Ishikawa (cell line): ENCODE measurements at regions not wholly inside any gene's neighbourhood (a gene's known extent, or its start where the extent isn't known, plus 50 kb on each side); places are given as distances from the start of the nearest gene placed in this dataset.

Experiments used
- RAD21 ChIP-seq: IDR thresholded peaks from 2 replicates; pipeline ENCODE4 v1.6.1; 2012; ENCODE audit warnings: low read depth
- TF ChIP-seq, protein P1 (sequence below): IDR thresholded peaks from 2 replicates; pipeline ENCODE4 v1.6.1; 2012

DNA sequence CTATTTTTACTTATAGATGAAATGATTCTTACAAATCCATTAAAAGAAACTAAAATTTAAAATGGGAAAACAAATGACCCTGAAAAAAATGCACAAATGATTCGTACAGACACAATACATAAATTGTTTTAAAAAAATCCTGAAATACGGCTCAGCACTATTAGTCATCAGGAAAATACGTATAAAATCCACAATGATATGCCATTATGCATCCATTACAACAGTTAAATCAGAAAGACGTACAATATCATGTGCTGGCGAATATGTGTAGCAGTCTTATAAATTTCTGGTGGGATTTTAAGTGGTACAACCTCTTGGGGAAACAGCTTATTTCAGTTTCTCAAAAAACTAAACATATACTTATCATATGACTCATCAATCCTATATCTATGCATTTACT lies 600.1 kb upstream of the STEAP1 start:
- TF ChIP-seq, protein P1, sequence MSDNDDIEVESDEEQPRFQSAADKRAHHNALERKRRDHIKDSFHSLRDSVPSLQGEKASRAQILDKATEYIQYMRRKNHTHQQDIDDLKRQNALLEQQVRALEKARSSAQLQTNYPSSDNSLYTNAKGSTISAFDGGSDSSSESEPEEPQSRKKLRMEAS = no peak
- no peak for TF ChIP-seq RAD21
